KG1 (cell line): ENCODE measurements at regions not wholly inside any gene's neighbourhood (a gene's known extent, or its start where the extent isn't known, plus 50 kb on each side); places are given as distances from the start of the nearest gene placed in this dataset.

Source experiments
- DNase-seq: peaks from one replicate; lab custom pipeline; 2025; lab: John Stamatoyannopoulos, UW

DNA sequence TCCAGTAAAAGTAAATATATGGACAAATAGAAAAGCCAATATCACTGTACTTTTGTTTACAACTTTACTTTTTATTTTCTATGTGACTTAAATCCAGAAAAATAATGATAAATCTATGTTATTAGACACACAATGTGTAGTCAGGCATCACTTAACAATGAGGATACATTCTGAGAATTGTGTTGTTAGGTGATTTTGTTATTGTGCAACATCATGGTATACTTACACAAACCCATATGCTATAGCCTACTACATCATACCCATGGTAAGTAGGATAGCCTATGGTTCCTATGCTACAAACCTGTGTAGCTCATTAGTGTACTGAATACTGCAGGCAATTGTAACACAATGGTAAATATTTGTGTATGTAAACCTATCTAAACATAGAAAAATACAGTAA lies 781.7 kb upstream of the GHITM start:
- no peak for DNase-seq

DNA sequence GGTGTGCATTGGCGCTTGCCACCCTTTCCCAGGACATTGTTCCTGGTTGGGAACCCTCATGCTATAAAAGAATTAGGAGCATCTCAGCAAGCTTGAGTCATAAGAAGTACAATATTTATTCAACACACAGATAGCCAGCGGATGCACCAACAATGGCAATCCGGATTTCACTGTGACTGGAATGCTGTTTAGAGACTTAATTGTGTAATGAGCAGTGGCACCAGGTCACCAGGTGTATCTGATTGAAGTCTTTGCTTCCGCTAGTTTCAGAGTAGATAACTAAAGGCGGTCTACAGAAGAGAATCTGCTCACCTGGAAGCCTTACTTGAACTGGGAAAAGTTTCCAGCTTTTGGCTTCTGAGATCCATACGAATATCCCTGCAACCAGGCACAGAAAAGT lies 772.3 kb upstream of the GHITM start:
- no peak for DNase-seq

DNA sequence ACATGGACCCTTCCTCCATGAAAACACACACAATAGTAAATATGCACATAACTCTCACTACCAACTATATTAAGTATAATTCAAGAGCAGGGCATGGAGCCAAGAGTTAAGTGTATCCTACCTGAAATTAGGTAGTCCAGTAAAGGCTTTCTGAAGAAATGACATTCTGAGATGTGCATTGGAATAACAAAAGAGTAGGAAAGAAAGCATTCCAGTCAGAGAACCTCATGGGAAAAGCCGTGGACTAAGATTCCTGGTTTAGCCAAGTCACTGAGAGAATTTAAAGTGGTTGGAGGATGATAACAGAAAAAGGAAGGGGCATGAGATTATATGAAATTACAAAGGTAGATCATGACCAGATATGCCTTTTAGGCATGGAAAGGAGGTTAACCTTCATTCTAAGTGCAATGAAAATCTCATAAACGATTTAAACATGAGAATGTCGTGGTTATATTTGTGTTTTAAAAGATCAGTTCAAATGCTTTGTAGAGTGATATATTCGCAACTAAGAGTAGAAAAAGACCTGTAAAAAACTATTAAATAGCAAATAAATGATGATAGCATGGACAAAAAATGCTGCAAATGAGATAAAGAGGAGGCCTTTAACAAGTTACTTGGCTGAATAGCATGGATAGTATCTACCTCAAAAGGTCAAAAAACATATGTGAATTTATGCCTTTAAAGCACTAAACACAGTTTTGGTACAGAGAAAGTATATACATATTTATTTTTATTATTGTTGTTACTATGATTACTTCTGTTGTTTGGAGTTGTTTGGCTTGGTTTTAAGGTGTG lies 767.4 kb upstream of the GHITM start:
- DNase-seq, result no peak

DNA sequence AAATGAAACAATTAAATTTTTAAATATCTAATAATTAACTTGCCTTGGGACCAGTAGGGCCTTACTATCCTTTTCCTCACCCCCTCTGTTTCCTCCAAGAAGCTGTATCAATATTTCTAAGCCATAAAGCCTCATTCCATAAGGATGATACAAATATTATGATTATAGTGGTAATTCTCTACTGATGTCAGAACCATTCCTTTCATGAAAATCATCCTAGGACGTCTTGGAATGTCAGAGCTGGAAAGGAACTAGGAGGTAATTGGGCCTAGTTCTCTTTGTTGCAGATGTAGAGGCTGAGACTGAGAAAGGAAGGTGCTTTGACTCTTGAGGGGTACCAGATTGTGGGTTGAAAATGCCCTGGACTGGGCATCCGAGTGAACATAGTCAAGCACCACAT lies 766.7 kb upstream of the GHITM start:
- no peak for DNase-seq

DNA sequence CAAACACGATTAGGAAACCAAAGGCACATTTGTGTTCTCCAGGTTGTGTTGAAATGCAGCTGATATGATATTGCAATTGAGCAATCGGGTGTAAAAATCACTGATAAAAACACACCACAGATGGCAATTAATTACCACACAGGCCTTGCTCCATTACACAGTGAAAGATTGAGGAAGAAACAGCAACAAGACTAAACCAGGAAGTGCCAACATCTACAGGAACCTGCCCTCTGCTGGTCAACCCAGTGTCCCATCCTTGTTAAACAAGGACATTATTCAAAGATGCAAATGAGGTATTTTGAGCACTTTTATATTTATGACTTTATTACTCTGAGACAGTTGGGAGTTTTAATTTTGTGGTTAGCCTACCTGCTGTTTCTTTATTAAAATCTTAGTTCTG lies 765.6 kb upstream of the GHITM start:
- DNase-seq, result no peak

DNA sequence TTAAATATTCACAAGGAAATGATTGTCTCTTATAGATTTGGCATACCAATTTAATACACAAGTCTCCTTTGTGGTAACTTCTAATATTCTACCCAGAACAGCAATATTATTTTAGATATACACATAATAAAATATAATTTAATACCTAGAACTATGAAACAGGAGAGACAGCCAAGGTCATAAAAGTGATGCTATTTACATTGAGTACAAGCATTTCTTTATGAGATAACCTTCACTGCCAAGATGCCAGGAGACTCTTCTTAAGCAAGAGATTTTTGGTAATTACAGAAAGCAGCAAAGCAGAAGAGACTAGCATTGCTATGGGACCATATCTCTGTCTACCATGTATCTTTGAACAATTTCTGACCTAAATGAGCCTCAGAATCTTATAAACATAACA lies 764.6 kb upstream of the GHITM start:
- no peak for DNase-seq

DNA sequence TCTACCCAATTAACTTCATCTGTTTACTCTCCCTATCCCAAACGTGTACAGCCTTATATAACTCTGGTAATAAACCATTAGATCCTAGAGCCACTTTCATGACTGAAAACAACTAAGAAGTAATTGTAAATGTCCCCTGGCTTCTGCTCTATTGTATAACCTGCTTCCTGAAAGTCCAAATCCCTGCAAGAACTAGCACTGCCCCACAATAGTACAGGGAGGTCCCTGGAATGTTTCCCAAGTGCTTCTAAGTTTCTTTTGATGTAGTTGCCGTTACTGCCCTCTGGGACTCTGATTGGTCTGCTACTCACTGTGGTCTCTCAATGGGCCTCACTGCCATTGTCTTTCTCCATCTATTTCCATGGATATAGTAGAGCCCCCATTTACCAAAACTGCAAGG lies 764.0 kb upstream of the GHITM start:
- DNase-seq, result no peak

DNA sequence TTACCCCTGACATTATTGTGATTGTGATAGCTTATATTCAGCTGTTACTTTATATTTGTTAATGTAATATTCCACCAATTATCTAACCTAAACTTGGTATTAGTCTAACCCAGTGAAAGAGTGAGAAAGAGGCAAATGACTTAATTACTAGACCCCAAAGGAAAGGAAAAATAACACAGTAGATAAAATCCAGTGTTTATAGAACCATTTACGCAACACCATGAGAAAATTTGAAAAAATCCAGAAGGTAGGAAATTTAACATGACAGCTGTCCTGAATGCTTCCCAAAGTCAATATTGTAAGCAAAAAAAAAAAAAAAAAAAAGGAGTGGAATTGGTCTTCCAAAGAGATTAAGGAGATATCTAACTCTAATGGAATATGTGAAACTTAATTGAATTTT lies 741.5 kb upstream of the GHITM start:
- no peak for DNase-seq

DNA sequence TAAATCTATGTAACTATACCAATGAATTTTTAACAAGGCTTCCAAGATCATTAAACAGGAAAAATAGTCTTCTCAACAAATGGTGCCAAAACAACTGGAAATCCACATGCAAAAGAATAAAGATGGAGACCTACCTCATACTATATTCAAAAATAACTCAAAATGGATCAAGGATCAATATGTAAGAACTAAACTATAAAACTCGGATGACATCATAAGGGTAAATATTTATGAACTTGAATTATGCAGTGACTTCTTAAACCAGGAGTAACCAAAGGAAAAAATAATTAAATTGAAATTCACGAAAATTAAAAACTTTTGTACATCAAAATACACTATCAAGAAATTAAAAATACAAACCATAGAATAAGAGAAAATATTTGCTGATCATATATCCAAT lies 728.7 kb upstream of the GHITM start:
- no peak for DNase-seq

DNA sequence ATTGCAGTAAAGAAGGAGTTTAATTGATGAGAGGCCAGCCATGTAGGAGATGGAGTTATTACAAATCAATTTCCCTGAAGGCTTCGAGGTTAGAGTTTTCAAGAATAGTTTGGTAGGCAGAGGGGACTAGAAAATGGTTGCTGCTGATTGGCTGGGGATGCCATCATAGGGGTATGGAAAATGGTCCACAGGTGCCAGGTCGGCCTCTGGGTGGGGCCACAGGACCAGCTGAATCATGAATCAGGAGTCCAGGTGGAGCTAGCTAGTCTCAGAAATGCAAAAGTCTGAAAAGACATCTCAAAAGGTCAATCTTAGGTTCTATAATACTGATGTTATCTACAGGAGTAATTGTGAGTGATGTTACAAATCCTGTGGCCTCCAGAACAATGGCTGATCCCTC lies 714.0 kb upstream of the GHITM start:
- DNase-seq, result no peak

DNA sequence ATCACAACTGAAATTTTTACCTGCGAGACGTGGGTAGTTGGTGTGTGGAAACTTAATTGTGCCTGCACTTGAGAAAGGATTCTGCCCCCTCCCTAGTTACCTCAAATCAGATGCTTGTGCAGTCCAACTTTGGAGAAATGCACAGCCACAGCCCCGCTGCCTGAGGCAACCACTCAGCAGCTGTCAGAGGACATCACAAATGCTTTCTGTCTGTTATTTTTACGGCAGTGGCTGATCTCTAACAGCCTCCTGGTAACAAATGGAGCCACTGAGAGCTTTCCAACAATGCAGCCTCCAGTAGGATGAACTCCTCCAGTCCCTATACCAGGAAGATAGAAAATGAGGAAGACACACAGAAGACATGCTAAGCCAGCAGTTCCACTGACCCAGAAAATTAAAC lies 712.2 kb upstream of the GHITM start:
- DNase-seq, result no peak

DNA sequence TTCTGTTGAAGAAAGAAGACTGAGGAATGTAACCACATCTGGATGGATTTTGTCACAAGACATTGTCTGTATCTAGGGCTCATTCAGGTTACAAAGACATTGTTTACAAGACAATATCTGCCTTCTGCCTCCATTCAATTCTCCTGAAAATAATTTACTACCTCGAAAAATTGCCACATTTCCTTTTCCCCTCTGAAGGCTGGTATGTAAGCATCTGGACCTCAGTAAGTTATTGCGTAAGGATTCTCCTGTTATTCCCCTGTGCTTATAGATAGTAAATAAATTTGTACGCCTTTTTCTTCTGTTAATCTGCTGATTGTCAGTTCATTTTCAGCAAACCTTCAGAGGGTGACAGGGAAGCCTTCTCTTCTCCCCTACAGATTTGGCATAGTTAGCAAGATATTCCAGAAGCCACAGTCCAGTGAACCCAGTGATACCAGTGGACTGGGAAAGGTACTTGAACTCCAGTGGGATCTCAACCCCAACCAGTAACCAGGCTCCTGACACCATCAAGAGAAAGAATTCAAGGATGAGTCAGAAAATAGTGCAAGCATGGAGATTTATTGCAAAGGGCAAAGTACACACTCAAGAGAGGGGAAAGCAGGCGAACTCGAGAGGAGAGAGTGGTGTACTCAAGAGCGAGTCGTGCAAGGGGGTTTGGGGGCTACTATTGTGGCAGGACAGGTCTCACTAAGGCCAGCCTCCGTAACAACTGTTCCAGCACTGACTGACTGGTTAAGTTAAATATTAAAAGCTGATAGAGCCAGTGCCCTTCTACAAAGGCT lies 706.9 kb upstream of the GHITM start:
- DNase-seq, result no peak

DNA sequence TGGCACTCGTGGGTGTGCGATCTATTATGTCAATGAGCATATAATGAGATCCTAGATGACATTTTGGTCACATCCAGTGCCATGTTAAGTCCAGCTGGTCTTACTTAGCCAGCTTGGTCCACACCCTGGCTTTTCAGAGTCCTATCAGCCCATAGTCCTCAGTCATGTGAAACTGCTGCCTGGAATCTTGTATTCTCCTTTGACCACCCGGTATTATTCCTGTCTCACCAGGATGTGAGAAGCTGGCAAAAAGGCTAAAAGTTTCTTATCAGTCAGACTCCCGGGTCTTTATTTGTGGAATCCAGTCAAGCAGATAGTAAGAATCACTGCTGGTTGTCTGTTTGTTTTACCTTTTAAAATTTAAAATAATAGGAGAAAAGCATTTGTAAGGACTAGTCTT lies 705.6 kb upstream of the GHITM start:
- no peak for DNase-seq

DNA sequence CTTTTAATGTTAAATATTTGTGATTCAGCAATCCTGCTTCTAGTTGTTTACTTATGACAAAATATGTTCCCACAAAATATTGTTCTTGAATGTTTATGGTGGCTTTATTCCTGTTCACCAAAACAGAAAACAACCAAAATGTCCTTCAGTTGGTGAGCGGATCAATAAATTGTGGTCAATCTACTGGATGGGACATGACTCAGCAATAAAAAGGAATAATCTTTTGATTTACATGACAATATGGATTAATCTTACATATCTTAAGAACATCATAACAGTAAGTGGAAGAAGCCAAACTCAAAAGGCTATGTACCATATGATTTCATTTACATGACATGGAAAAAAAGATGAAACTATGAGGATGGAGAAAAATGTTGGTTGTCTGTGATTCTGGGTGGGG lies 691.3 kb upstream of the GHITM start:
- DNase-seq, result no peak

DNA sequence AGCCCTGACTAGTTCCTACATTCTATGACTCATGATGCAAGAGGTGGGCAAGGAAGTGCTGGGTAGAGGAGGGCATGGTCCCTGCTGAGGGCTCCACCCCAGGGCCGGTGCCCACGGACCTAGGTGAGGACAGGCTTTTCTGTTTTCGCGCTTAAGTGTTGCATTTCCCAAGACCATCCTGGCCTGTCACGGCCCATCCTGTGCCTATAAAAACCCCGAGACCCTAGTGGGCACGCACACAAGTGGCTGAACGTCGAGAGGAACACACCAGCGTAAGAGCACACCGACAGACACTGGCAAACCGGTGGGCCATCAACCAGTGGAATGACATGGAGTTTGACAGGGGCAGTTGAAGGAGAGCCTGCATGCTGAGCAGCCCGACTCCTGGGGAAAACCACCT lies 680.7 kb upstream of the GHITM start:
- no peak for DNase-seq

DNA sequence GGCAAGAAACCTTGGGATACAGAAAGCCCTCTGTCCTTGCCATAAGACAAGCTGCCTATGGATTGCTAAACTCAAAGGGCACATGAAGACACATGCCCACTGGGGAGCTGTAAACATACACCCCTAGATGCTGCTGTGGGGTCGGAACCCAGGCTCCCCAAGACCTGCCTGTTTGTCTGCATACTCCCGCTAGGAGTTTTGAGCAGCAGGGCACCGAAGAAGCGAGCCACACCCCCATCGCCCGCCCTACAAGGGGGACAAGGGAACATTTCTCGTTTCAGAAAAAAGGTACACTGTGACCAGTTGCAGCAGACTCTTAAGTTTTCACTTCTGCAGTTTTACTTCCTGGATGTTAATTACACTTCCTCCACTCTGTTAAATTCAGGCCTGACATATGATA lies 680.2 kb upstream of the GHITM start:
- DNase-seq, result no peak

DNA sequence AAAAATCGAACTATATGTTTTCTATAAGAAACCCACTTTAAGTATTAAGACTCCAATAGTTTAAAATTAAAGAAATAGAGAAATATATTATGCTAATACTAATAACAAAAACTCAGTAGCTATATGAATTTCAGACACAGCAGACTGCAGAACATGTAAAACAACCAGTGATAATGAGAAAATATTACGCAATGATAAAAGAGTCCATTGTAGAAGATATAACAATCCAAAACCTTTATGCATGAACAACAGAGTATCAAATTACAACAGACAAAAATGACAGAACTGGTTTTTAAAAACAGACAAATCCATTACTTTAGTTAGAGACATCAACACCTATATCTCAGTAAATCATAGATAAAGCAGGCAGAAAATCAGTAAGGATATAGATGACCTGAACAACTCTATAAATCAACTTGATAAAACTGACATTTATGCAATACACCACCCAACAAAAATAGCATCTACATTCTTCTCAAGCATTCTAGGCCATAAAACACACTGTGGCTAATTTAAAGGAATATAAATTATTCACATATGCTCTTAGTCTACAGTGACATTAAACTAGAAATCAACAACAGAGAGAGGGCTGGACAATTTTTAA lies 669.5 kb upstream of the GHITM start:
- DNase-seq, result no peak

DNA sequence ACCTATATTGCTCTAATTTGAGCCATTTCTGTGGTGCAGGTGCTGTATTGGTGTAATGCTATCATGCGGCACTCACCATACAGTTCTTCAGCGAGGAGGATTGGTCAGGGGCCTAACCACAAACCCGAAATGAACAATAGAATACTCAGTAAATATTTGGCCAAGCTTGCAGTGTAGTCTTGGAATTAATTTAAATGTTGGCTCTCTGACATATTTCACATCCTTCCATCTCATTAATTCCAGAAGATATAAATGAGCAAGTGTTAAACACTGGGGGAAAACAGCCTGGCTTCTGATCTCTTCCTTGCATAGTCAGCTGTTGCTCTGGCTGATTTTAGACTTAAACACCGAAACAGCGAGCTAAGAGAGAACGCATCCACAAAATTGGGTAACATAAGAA lies 663.1 kb upstream of the GHITM start:
- no peak for DNase-seq

DNA sequence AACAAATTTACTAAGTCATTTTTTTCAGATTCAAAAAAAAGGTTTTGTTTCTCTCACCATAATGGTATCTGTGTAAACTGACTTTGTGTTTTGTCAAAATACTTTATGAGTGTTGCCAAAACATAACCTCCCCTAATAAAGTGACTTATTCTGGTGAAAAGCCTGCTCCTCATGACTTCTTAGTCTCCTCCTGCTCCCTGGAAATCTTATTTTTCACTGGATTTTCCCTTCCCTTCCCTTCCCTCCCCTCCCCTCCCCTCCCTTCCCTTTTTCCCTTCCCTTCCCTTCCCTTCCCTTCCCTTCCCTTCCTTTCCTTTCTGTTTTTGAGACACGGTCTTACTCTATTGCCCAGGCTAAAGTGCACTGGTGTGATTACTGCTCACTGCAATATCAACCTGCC lies 650.1 kb upstream of the GHITM start:
- DNase-seq, result no peak

DNA sequence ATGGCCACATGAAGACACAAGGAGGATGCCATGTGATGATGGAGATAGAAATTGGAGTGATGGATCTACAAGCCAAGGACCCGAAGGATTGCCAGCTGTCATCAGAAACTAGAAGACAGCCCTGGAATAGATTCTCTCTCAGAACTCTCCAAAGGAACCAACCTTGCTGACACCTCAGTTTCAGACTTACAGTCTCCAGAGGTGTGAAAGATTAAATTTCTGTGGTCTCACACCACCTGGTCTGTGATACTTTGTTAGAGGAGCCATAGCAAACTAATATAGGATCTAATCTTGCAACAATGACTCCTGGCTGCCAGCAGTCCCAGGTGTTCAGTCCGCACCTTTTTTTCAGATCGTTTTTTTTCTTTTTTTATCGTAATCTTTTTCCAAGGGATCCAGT lies 647.3 kb upstream of the GHITM start:
- no peak for DNase-seq

DNA sequence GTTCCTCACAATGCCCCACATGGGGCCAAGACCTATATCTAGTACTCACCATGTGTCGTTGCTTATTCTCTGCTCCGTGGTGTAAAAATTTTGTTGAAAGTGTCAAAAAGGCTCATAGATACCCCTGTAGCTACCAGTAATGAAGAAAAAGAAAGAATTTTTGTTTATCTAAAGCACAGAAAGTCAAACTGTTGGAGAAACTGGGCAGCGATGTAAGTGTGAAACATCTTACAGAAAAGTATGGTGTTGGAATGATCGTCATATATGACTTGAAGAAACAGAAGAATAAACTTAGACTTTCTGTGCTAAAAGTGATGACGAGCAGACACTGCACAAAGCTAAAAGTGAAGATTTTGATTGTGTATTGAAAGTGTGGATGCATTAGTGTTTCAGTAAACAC lies 626.6 kb upstream of the GHITM start:
- no peak for DNase-seq

DNA sequence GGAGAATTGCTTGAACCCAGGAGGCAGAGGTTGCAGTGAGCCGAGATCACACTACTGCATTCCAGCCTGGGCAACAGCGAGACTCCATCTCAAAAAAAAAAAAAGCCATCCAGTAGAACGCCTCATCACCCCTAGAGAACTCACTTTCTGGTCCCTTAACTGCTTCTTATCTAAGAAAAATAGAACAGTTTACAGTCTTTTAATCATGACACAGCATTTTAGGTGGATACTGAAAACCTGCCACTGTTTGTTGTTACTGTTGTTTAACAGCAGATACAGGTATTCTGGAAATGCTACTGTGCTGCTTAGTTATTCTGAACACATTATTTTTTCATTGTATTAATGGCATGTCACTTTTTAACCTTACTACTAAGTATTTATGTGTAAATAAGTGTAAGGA lies 624.3 kb upstream of the GHITM start:
- DNase-seq, result no peak

DNA sequence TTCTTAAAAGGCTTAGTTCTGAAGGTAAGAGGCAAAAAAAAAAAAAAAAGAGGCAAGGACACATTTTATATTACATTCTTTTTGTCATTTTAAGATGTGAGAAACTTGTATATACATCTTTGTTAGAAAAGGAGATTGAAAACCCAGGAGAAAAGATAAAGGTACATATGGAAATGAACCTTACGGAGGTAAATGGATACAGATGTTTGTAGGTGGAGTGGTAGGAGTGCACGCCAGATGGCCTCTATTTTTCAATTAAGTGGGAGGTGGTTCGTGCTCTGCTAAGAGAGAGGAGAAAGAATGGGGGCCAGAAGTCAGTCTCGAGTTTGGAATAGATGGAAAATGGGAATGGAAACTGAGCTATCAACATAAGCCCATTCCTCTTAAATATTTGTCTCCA lies 622.5 kb upstream of the GHITM start:
- DNase-seq, result no peak
